Bronchial epithelial cell (primary cell): ENCODE measurements at regions not wholly inside any gene's neighbourhood (a gene's known extent, or its start where the extent isn't known, plus 50 kb on each side); places are given as distances from the start of the nearest gene placed in this dataset.
A peak's percentile ranks its signal among the peaks of the same experiment; 100 is the strongest.
"Not testable (repeated sequence)": the region's sequence is repeated elsewhere in the genome, so short reads cannot be mapped to it uniquely, and the experiment has no call there.

Experiments used
- DNase-seq: peaks from one replicate; pipeline ENCODE4 v3.0.0-alpha.2; 2010; ENCODE audit warnings: low read depth
- FAIRE-seq: peaks from 2 replicates; lab custom pipeline; 2011; peaks lifted over from hg19 to GRCh38; lab: Jason Lieb, UNC
- H3K27me3 ChIP-seq: 2 replicates; pipeline ENCODE4 v1.5.1; 2011; ENCODE audit warnings: low read length; ENCODE audit not compliant: control insufficient read depth, insufficient read depth
- H3K36me3 ChIP-seq: 2 replicates; pipeline ENCODE4 v1.5.1; 2011; ENCODE audit warnings: low read length; ENCODE audit not compliant: control insufficient read depth, insufficient read depth
- H3K4me3 ChIP-seq: 2 replicates; pipeline ENCODE4 v1.5.1; 2011; ENCODE audit warnings: mild to moderate bottlenecking, low read depth, low read length, control low read depth
- TF ChIP-seq, protein P1 (sequence below): IDR thresholded peaks from 2 replicates; pipeline ENCODE4 v1.5.1; 2011; ENCODE audit warnings: mild to moderate bottlenecking, moderate library complexity, low read length, control low read depth, inconsistent platforms; ENCODE audit not compliant: insufficient read depth, severe bottlenecking

GRCh38 chr2:84055816-84056215, 403.3 kb downstream of the SUCLG1 start:
- Histone ChIP-seq H3K36me3 (no peaks in the 10 kb centered on the region), H3K27me3 (no peaks in the 10 kb centered on the region), H3K4me3 (no peak overlapping the region)
- TF ChIP-seq, protein P1, sequence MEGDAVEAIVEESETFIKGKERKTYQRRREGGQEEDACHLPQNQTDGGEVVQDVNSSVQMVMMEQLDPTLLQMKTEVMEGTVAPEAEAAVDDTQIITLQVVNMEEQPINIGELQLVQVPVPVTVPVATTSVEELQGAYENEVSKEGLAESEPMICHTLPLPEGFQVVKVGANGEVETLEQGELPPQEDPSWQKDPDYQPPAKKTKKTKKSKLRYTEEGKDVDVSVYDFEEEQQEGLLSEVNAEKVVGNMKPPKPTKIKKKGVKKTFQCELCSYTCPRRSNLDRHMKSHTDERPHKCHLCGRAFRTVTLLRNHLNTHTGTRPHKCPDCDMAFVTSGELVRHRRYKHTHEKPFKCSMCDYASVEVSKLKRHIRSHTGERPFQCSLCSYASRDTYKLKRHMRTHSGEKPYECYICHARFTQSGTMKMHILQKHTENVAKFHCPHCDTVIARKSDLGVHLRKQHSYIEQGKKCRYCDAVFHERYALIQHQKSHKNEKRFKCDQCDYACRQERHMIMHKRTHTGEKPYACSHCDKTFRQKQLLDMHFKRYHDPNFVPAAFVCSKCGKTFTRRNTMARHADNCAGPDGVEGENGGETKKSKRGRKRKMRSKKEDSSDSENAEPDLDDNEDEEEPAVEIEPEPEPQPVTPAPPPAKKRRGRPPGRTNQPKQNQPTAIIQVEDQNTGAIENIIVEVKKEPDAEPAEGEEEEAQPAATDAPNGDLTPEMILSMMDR = no peak
- FAIRE-seq (no peak), DNase-seq (peak; percentile 50)

DNA sequence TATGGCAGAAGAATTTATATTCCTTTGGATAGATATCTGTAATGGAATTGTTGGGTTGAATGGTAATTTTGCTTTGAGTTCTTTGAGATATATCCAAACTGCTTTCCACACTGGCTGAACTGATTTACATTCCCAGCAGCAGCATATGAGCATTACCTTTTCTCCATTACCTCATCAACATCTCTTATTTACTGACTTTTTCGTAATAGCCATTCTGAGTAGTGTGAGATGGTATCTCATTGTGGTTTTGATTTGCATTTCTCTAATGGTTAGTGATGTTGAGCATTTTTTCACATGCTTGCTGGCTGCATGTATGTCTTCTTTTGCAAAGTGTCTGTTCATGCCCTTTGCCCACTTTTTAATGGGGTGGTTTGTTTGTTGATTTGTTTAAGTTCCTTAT, 404.5 kb downstream of the SUCLG1 start:
- not testable (repeated sequence) for DNase-seq, FAIRE-seq, H3K36me3 ChIP-seq, H3K27me3 ChIP-seq, H3K4me3 ChIP-seq

GRCh38 chr2:84052913-84053312, 406.2 kb downstream of the SUCLG1 start:
- no peak for FAIRE-seq
- no peak for DNase-seq
- Histone ChIP-seq H3K27me3 (no peaks in the 10 kb centered on the region), H3K36me3 (no peaks in the 10 kb centered on the region), H3K4me3 (no peak overlapping the region)
- TF ChIP-seq, protein P1 = no peak

DNA sequence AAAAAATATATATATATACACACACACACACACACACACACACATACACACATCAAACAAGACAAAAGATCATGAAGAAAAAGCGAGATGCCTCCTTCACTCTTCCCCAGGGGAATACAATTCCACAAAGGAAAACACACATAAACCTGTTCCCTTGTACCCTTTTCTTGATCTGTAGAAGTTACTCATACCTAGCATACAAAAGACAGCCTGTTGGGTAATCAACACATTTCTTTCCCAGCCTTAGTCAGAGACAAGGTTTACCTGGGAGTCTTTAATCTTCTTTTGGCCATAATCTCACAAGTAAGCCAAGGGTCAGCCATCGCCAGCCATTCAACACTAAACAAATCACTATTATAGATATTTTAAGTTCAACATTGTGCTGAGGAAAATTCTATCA, 407.0 kb downstream of the SUCLG1 start:
- TF ChIP-seq, protein P1 = no peak
- H3K4me3 ChIP-seq = no peak overlapping the region
- H3K27me3 ChIP-seq = no peaks in the 10 kb centered on the region
- H3K36me3 ChIP-seq = no peaks in the 10 kb centered on the region
- DNase-seq (peak; percentile 56), FAIRE-seq (no peak)

GRCh38 chr2:84048964-84049363, 410.1 kb downstream of the SUCLG1 start:
- Histone ChIP-seq H3K27me3 (no peaks in the 10 kb centered on the region), H3K4me3 (no peak overlapping the region), H3K36me3 (no peaks in the 10 kb centered on the region)
- FAIRE-seq (no peak), DNase-seq (no peak)
- TF ChIP-seq, protein P1 = no peak

- TF ChIP-seq, protein P1 = no peak
- H3K27me3 ChIP-seq = no peaks in the 10 kb centered on the region
- DNase-seq (no peak), FAIRE-seq (no peak)
- H3K4me3 ChIP-seq = no peak overlapping the region
- no peaks in the 10 kb centered on the region for H3K36me3 ChIP-seq
Observed at GRCh38 chr2:84041506-84041905, 417.6 kb downstream of the SUCLG1 start.
